K562 (cell line): ENCODE measurements at regions not wholly inside any gene's neighbourhood (a gene's known extent, or its start where the extent isn't known, plus 50 kb on each side); places are given as distances from the start of the nearest gene placed in this dataset.

Experiments used
- ATAC-seq: fragments of 200-7000 bp; cut with Tn5 transposase; 3 replicates; pipeline ENCODE4 v1.9.1; 2020; ENCODE audit warnings: moderate library complexity
- BruUV-seq: library from RNA; stranded (reverse); fragments of 400-500 nt; replicated peaks from 2 replicates; lab custom pipeline; 2021; lab: Mats Ljungman, UMichigan
- CTCF ChIA-PET: fragments of 300-600 bp; formaldehyde crosslinking; extraction: SDS; loops from one replicate; lab custom pipeline; 2021; ENCODE audit warnings: low intra/inter-chr PET ratio; lab: Yijun Ruan, JAX
- POLR2A ChIA-PET: fragments of 300-600, 350-650 bp; sonication (Branson Sonifier 250); formaldehyde crosslinking; extraction: SDS; loops from one replicate; lab custom pipeline; 2021; ENCODE audit warnings: antibody characterized with exemption, inconsistent platforms; lab: Yijun Ruan, JAX
- DNase-seq, 4 experiments: peaks; one replicate each; pipeline versions ENCODE4 v3.0.0 to v3.0.0-alpha.2; 2011 to 2018; ENCODE audit warnings: low spot score in 3 of 4, mixed read lengths in 3 of 4; ENCODE audit errors: extremely low read depth in 1 of 4
- FAIRE-seq: peaks from 2 replicates; lab custom pipeline; 2011; peaks lifted over from hg19 to GRCh38; lab: Jason Lieb, UNC
- H2AFZ ChIP-seq: 2 replicates; pipeline ENCODE4 v1.6.0; 2011; ENCODE audit warnings: low read depth, low read length, control low read depth, inconsistent platforms
- H3K27ac ChIP-seq: fragments of 200-600 bp; 3 replicates; pipeline ENCODE4 v1.8.0; 2011; ENCODE audit warnings: low read depth, mild to moderate bottlenecking, control low read depth, inconsistent platforms, low read length, moderate library complexity, mixed read lengths; ENCODE audit errors: extremely low read depth
- H3K27me3 ChIP-seq, 2 experiments: fragments of 300-600 bp in 1 of 2; 2 replicates in 1 of 2; 3 replicates in 1 of 2; pipeline versions ENCODE4 v1.6.0 to v1.8.0; 2011; ENCODE audit warnings: inconsistent platforms in 2 of 2, low read length in 2 of 2, mild to moderate bottlenecking in 1 of 2, mixed read lengths in 1 of 2, moderate library complexity in 1 of 2; ENCODE audit not compliant: control insufficient read depth in 2 of 2, insufficient read depth in 2 of 2
- H3K36me3 ChIP-seq: fragments of 300-600 bp; 3 replicates; pipeline ENCODE4 v1.8.0; 2011; ENCODE audit warnings: mild to moderate bottlenecking, low read length, inconsistent platforms; ENCODE audit not compliant: control insufficient read depth, insufficient read depth
- H3K4me1 ChIP-seq, 2 experiments: fragments of 200-600 bp in 1 of 2; replicated peaks in 1 of 2; 2 replicates in 1 of 2; 3 replicates in 1 of 2; pipeline versions ENCODE4 v1.5.1 to v1.8.0; 2011; ENCODE audit warnings: inconsistent platforms in 2 of 2, low read length in 2 of 2, mild to moderate bottlenecking in 1 of 2, mixed read lengths in 1 of 2, moderate library complexity in 1 of 2; ENCODE audit not compliant: control insufficient read depth in 2 of 2, insufficient read depth in 2 of 2
- H3K4me2 ChIP-seq: 2 replicates; pipeline ENCODE4 v1.6.1; 2011; ENCODE audit warnings: low read length, control low read depth, inconsistent platforms, mixed read lengths; ENCODE audit not compliant: insufficient read depth
- H3K4me3 ChIP-seq: fragments of 200-600 bp; sonication (generic), shearing (Covaris generic); 2 replicates; pipeline ENCODE4 v1.5.1; 2016; ENCODE audit warnings: control low read depth, inconsistent platforms
- H3K79me2 ChIP-seq: fragments of 200-600 bp; 3 replicates; pipeline ENCODE4 v1.8.0; 2011; ENCODE audit warnings: low read length, inconsistent platforms; ENCODE audit not compliant: control insufficient read depth, insufficient read depth
- H3K9ac ChIP-seq, 2 experiments: 2 replicates each; pipeline versions ENCODE4 v1.6.0 to v1.6.1; 2011; ENCODE audit warnings: low read depth in 2 of 2, low read length in 2 of 2, control low read depth in 1 of 2, inconsistent platforms in 1 of 2, mild to moderate bottlenecking in 1 of 2, mixed read lengths in 1 of 2; ENCODE audit not compliant: insufficient read depth in 1 of 2
- H3K9me1 ChIP-seq: one replicate; pipeline ENCODE4 v1.6.0; 2011; ENCODE audit warnings: inconsistent platforms, mild to moderate bottlenecking, low read length, moderate library complexity; ENCODE audit not compliant: control insufficient read depth, insufficient read depth
- H3K9me3 ChIP-seq: replicated peaks from 2 replicates; pipeline ENCODE4 v1.5.1; 2011; ENCODE audit warnings: low read depth, low read length, inconsistent platforms; ENCODE audit not compliant: control insufficient read depth, insufficient read depth
- H4K20me1 ChIP-seq: replicated peaks from 2 replicates; pipeline ENCODE4 v1.6.1; 2011; ENCODE audit warnings: low read length, inconsistent platforms, mixed read lengths; ENCODE audit not compliant: control insufficient read depth, insufficient read depth
- BCOR ChIP-seq: fragments of 450-650 bp; IDR thresholded peaks from 2 replicates; pipeline ENCODE4 v1.6.1; 2016
- BHLHE40 ChIP-seq: IDR thresholded peaks from 2 replicates; pipeline ENCODE4 v1.6.1; 2011; ENCODE audit warnings: low read length, improper control_type of control experiment
- DMBX1 ChIP-seq: fragments of 250-450 bp; sonication (Bioruptor Pico); IDR thresholded peaks from 2 replicates; pipeline ENCODE4 v1.8.0; 2022; ENCODE audit warnings: inconsistent platforms, mild to moderate bottlenecking, moderate library complexity, borderline replicate concordance
- FOXJ3 ChIP-seq: sonication (generic); formaldehyde crosslinking; IDR thresholded peaks from 2 replicates; pipeline ENCODE4 v1.4.0; 2020; ENCODE audit warnings: mild to moderate bottlenecking, missing genetic modification reagents
- RBM34 ChIP-seq: fragments of 200-400 bp; formaldehyde crosslinking; IDR thresholded peaks from 2 replicates; pipeline ENCODE4 v1.6.1; 2018; ENCODE audit warnings: low read length, borderline replicate concordance; ENCODE audit not compliant: insufficient read depth
- WGBS: fragments of 100-300 bp; shearing (Covaris generic); methylation state at CpG from one replicate; pipeline ENCODE4 v1.1.6; 2016; ENCODE audit warnings: low coverage, mixed read lengths; ENCODE audit not compliant: insufficient coverage; ENCODE audit errors: missing lambda C conversion rate; 5-methylcytosine and 5-hydroxymethylcytosine counted together
- in situ Hi-C: fragments of 300-500 bp; cut with MboI; formaldehyde crosslinking; loops from 4 replicates; pipeline ENCODE4 v1.15.0; 2018; ENCODE audit warnings: inconsistent platforms, mixed read lengths
- intact Hi-C: fragments of 100-400 bp; cut with micrococcal nuclease; formaldehyde crosslinking; loops from 2 replicates; pipeline ENCODE4 v1.14.2; 2022
- TF ChIP-seq, protein P1 (sequence below): fragments of 250-450 bp; sonication (Bioruptor Pico); IDR thresholded peaks from 2 replicates; pipeline ENCODE4 v1.8.0; 2021; ENCODE audit warnings: mild to moderate bottlenecking, moderate library complexity
- TF ChIP-seq, protein P2 (sequence below), 2 experiments: IDR thresholded peaks in 1 of 2; conservative IDR thresholded peaks in 1 of 2; 2 replicates each; pipeline ENCODE4 v1.6.1; 2016; ENCODE audit warnings: low read depth in 2 of 2, mild to moderate bottlenecking in 1 of 2, missing compliant biosample characterization in 1 of 2, missing genetic modification characterization in 1 of 2, moderate library complexity in 1 of 2
- TF ChIP-seq, protein P3 (sequence below): fragments of 250-450 bp; sonication (Bioruptor Pico); IDR thresholded peaks from 2 replicates; pipeline ENCODE4 v1.8.0; 2022; ENCODE audit warnings: moderate library complexity, mild to moderate bottlenecking, inconsistent platforms

DNA sequence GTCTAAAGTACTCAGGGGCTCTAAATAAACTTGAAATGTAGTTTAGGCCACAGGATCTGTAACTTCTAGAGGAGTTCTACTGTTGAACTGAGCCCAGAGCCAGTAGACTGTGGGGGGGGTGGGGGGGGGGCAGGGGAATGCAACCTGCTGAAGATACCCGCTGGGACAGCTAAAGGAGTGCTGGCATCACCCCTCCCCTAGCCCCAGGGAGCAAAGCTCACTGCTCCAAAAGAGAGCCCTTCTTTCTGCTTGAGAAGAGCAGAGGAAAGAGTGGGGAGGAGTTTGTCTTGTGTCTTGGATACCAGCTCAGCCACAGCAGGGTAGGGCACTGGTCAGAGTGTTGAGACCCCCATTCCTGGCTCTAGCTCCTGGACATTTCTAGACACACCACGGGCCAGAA is 414.0 kb upstream of the KLHL29 start:
- POLR2A ChIA-PET: no interaction called here
- FAIRE-seq (no peak), ATAC-seq (no peak), DNase-seq (no peak)
- Histone ChIP-seq H2AFZ (no peak overlapping the region), H3K9me3 (no peaks in the 10 kb centered on the region), H3K79me2 (no peaks in the 10 kb centered on the region), H3K27ac (no peak overlapping the region), H3K4me1 (no peaks in the 10 kb centered on the region), H3K36me3 (no peaks in the 10 kb centered on the region), H4K20me1 (no peaks in the 10 kb centered on the region), H3K9me1 (no peaks in the 10 kb centered on the region), H3K4me3 (no peak overlapping the region), H3K9ac (no peak overlapping the region), H3K4me2 (no peak overlapping the region), H3K27me3 (no peaks in the 10 kb centered on the region)
- BruUV-seq: no TSS peak
- CTCF ChIA-PET: no interaction called here
- 5% methylated on average over 2 of the region's 2 CpGs for WGBS
- intact Hi-C loops: no loop called here
- in situ Hi-C loops: no loop called here
- TF ChIP-seq, protein P1, sequence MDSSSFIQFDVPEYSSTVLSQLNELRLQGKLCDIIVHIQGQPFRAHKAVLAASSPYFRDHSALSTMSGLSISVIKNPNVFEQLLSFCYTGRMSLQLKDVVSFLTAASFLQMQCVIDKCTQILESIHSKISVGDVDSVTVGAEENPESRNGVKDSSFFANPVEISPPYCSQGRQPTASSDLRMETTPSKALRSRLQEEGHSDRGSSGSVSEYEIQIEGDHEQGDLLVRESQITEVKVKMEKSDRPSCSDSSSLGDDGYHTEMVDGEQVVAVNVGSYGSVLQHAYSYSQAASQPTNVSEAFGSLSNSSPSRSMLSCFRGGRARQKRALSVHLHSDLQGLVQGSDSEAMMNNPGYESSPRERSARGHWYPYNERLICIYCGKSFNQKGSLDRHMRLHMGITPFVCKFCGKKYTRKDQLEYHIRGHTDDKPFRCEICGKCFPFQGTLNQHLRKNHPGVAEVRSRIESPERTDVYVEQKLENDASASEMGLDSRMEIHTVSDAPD (CRISPR knock-in tag): no peak
- TF ChIP-seq DMBX1 (no peak), BHLHE40 (no peak), RBM34 (no peak), BCOR (no peak), FOXJ3 (CRISPR knock-in tag) (no peak)
- TF ChIP-seq, protein P2, sequence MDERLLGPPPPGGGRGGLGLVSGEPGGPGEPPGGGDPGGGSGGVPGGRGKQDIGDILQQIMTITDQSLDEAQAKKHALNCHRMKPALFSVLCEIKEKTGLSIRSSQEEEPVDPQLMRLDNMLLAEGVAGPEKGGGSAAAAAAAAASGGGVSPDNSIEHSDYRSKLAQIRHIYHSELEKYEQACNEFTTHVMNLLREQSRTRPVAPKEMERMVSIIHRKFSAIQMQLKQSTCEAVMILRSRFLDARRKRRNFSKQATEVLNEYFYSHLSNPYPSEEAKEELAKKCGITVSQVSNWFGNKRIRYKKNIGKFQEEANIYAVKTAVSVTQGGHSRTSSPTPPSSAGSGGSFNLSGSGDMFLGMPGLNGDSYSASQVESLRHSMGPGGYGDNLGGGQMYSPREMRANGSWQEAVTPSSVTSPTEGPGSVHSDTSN (CRISPR knock-in tag; IDR thresholded peaks at IDR 0.05; ENCODE audit: low read depth): no peak
- TF ChIP-seq, protein P2 (tag; conservative IDR thresholded peaks at IDR 0.05; ENCODE audit: low read depth): no peak
- TF ChIP-seq, protein P3, sequence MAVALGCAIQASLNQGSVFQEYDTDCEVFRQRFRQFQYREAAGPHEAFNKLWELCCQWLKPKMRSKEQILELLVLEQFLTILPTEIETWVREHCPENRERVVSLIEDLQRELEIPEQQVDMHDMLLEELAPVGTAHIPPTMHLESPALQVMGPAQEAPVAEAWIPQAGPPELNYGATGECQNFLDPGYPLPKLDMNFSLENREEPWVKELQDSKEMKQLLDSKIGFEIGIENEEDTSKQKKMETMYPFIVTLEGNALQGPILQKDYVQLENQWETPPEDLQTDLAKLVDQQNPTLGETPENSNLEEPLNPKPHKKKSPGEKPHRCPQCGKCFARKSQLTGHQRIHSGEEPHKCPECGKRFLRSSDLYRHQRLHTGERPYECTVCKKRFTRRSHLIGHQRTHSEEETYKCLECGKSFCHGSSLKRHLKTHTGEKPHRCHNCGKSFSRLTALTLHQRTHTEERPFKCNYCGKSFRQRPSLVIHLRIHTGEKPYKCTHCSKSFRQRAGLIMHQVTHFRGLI (CRISPR knock-in tag): no peak
